ENCODE measurements at regions not wholly inside any gene's neighbourhood (a gene's known extent, or its start where the extent isn't known, plus 50 kb on each side); places are given as distances from the start of the nearest gene placed in this dataset.

DNA sequence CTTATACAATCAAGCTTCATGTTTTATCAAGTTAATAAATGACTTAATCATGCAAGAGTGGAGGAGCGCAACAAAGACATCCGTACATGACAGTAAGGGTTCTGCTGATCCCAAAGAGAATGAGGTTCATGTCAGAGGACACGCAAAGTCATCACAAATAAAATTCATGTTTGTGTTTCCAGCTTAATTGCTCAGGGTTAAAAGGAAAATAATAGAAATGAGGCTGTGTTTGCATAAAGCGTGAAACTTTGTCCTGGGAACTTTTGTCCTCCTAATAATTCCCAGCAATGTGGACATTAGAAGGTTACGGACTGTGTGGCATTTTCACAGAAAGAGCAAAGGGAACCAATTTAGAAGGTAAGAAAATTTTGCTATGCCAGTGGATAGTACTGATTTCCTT, 237.3 kb downstream of the INHBA start:
- Histone ChIP-seq H3K4me1 (replicated peaks in 1 of 2) (no peaks in the 10 kb centered on the region), H3K27me3 (no peaks in the 10 kb centered on the region), H3K4me3 (no peak overlapping the region), H3K9me3 (replicated peaks in 1 of 3) (no peaks in the 10 kb centered on the region), H3K27ac (no peak overlapping the region), H3K36me3 (replicated peaks in 1 of 2) (no peaks in the 10 kb centered on the region)
- DNase-seq: no peak
- TF ChIP-seq CTCF (IDR thresholded peaks at IDR 0.05) (no peak), POLR2A (IDR thresholded peaks at IDR 0.05) (no peak)
- intact Hi-C loops (cut with DNase I): no loop called here
- 86 to 93% (median 89%) methylated on average over 5 of the region's 5 CpGs for WGBS, 4 donors

DNA sequence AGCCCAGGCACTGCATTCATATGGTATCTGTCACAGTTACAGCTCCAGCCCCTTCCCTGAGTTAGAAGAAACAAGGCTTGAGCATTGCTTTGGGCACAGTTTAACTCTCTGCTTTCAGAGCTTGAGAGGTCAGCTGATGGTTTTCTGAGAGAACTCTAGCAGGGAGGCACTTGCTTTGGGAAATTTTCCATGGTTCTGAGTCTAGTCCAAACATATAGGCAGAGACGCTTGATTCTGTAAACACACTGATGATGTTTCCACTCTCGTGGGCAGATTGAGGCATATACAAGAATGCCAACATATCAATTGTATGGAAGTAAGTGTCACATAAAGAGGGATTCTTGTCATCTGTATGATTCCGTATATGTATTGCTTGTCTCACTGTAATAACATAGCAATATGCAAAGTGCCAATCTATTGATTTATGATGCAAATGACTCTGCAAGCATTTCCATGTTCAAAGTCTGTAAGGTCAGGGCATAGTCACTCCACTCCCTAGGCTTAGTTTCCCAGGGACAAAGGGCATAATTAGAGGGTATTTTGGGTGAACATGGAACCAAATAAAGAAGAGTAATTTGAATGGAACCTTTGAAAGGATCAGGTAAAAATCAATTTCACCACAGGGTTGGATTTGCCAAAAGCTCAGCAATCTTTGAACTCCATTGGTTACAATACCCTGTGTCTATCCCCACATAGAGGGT, 239.0 kb downstream of the INHBA start:
- Histone ChIP-seq H3K9me3 (replicated peaks in 1 of 3) (no peaks in the 10 kb centered on the region), H3K27ac (no peak overlapping the region), H3K4me3 (no peak overlapping the region), H3K27me3 (no peaks in the 10 kb centered on the region), H3K36me3 (replicated peaks in 1 of 2) (no peaks in the 10 kb centered on the region), H3K4me1 (replicated peaks in 1 of 2) (no peaks in the 10 kb centered on the region)
- intact Hi-C loops (cut with DNase I): no loop called here
- TF ChIP-seq POLR2A (IDR thresholded peaks at IDR 0.05) (no peak), CTCF (IDR thresholded peaks at IDR 0.05) (no peak)
- 83 to 95% (median 88%) methylated on average over 3 of the region's 3 CpGs for WGBS, 4 donors
- DNase-seq: no peak

DNA sequence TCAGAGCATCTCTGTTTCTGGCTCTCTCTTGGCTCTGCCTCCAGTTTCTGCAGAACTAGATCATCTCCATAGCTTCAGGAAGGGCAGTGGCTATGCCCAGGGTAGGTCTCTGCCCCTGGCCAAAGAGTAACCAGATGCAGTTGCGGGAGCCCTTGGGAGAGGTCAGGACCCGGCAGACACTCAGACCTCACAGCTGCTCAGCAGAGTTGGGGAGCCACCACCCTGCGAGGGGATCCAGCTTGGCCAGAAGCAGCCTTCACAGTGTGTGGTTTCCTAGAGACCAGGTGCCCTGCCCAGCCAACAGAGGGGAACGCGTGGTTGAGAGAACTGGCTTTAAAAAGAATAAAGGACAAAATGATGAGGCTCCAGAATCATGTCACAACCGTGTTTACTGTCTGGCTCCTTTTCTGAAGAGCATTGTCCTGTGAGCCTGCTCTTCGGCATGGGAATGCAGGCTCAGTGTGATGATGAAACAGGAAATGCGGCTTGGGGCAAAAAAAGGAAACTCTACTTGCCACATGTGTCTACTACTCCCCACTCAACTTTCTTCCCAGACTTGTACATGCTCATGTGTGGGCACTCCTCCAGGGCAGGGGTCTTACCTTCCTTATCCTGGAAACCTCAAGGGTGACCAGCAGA, 243.1 kb downstream of the INHBA start:
- intact Hi-C loops (cut with DNase I): no loop called here
- DNase-seq: no peak
- no peaks in the 10 kb centered on the region for H3K9me3 ChIP-seq (replicated peaks in 1 of 3)
- H3K4me3 ChIP-seq: no peak overlapping the region
- no peaks in the 10 kb centered on the region for H3K27me3 ChIP-seq
- WGBS, 4 donors: 66 to 77% (median 70%) methylated on average over 7 to 8 of the region's 8 CpGs
- TF ChIP-seq POLR2A (IDR thresholded peaks at IDR 0.05) (no peak), CTCF (IDR thresholded peaks at IDR 0.05) (no peak)
- H3K36me3 ChIP-seq (replicated peaks in 1 of 2): no peaks in the 10 kb centered on the region
- H3K27ac ChIP-seq: peak overlapping the region in 1 of 5 donors; percentile 14
- H3K4me1 ChIP-seq (replicated peaks in 1 of 2): no peaks in the 10 kb centered on the region

DNA sequence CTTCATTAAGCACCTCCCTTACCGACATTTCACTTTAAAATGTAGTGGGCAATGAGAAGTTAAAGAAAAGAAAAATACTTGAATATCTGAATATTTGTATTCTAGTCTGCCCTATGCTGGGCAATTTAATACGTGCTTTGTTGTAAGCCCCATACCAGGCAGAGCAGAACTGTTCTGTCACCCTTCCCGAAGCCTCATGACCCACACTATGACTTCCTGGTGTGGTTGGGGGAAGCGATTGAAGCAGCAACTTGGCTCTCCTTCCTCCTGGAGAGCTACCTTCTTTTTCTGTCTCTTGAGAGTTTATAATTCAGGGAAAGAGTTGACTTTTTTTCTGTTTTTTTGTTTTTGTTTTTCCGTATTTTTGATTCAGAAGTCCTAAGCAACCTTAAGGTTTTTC, 243.7 kb downstream of the INHBA start:
- DNase-seq: no peak
- Histone ChIP-seq H3K4me1 (replicated peaks in 1 of 2) (no peaks in the 10 kb centered on the region), H3K27me3 (no peaks in the 10 kb centered on the region), H3K36me3 (replicated peaks in 1 of 2) (no peaks in the 10 kb centered on the region), H3K4me3 (no peak overlapping the region), H3K27ac (no peak overlapping the region), H3K9me3 (replicated peaks in 1 of 3) (no peaks in the 10 kb centered on the region)
- TF ChIP-seq CTCF (IDR thresholded peaks at IDR 0.05) (no peak), POLR2A (IDR thresholded peaks at IDR 0.05) (no peak)
- intact Hi-C loops (cut with DNase I): no loop called here
- WGBS, 4 donors: 71 to 85% (median 78%) methylated on average over 5 of the region's 5 CpGs
